ENCODE measurements at regions not wholly inside any gene's neighbourhood (a gene's known extent, or its start where the extent isn't known, plus 50 kb on each side); places are given as distances from the start of the nearest gene placed in this dataset.

GRCh38 chr1:4519954-4520353 is 134.5 kb upstream of the AJAP1 start:
- H3K4me3 ChIP-seq (ENCODE audit: low read depth, low read length): no peak overlapping the region
- TF ChIP-seq, protein P1, sequence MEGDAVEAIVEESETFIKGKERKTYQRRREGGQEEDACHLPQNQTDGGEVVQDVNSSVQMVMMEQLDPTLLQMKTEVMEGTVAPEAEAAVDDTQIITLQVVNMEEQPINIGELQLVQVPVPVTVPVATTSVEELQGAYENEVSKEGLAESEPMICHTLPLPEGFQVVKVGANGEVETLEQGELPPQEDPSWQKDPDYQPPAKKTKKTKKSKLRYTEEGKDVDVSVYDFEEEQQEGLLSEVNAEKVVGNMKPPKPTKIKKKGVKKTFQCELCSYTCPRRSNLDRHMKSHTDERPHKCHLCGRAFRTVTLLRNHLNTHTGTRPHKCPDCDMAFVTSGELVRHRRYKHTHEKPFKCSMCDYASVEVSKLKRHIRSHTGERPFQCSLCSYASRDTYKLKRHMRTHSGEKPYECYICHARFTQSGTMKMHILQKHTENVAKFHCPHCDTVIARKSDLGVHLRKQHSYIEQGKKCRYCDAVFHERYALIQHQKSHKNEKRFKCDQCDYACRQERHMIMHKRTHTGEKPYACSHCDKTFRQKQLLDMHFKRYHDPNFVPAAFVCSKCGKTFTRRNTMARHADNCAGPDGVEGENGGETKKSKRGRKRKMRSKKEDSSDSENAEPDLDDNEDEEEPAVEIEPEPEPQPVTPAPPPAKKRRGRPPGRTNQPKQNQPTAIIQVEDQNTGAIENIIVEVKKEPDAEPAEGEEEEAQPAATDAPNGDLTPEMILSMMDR (IDR thresholded peaks at IDR 0.05; ENCODE audit: borderline replicate concordance, insufficient read depth, low read depth, low read length): no peak

DNA sequence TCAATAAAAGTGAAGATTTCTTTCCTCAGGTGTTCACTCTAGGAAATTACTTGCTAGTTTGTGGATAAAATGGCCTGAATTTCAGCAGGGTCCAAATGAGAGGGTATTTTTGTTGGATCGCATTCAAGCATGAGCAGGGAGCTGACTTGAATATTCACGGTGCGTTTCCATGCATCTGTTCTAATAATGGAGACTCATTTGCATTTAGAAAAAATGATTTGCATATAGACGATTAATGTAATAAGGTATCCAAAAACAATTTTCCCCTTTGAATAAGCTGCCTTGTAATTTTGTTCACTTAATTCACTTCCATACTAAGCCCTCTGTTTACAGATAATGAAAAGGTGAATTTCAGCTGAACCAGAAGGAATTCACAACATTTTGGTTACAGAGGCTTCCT is 130.9 kb upstream of the AJAP1 start:
- TF ChIP-seq, protein P1 (IDR thresholded peaks at IDR 0.05; ENCODE audit: borderline replicate concordance, insufficient read depth, low read depth, low read length): no peak
- H3K4me3 ChIP-seq (ENCODE audit: low read depth, low read length): no peak overlapping the region

- H3K4me3 ChIP-seq (ENCODE audit: low read depth, low read length): no peak overlapping the region
- TF ChIP-seq, protein P1 (IDR thresholded peaks at IDR 0.05; ENCODE audit: borderline replicate concordance, insufficient read depth, low read depth, low read length): no peak
These were observed 127.7 kb upstream of the AJAP1 start for GRCh38 chr1:4526747-4527146.

DNA sequence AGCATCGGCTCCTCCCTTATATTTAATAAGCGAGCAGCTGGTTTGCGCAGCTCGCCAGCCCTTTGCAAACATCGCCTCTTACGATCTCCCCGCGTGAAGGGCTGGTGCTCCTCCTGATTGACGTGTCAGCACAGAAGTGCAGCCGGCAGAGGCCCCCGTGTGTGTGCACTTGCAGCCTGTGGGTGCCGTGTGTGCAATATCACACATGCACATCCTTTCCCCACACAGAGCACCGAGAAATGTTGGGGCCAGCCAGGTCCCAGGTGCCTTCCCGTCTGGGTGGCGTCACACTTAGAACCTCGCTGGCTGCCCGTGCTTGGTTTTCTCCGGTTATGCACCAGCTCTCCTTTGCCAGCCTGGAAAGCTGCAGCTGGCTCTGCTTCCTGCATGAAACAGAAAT is 126.6 kb upstream of the AJAP1 start:
- TF ChIP-seq, protein P1 (IDR thresholded peaks at IDR 0.05; ENCODE audit: borderline replicate concordance, insufficient read depth, low read depth, low read length): no peak
- no peak overlapping the region for H3K4me3 ChIP-seq (ENCODE audit: low read depth, low read length)

- H3K4me3 ChIP-seq (ENCODE audit: low read depth, low read length): no peak overlapping the region
- TF ChIP-seq, protein P1 (IDR thresholded peaks at IDR 0.05; ENCODE audit: borderline replicate concordance, insufficient read depth, low read depth, low read length): no peak
These were observed 125.8 kb upstream of the AJAP1 start for GRCh38 chr1:4528590-4528989.

- H3K4me3 ChIP-seq (ENCODE audit: low read depth, low read length): no peak overlapping the region
- TF ChIP-seq, protein P1 (IDR thresholded peaks at IDR 0.05; ENCODE audit: borderline replicate concordance, insufficient read depth, low read depth, low read length): no peak
These were observed 124.8 kb upstream of the AJAP1 start for GRCh38 chr1:4529446-4530165.

DNA sequence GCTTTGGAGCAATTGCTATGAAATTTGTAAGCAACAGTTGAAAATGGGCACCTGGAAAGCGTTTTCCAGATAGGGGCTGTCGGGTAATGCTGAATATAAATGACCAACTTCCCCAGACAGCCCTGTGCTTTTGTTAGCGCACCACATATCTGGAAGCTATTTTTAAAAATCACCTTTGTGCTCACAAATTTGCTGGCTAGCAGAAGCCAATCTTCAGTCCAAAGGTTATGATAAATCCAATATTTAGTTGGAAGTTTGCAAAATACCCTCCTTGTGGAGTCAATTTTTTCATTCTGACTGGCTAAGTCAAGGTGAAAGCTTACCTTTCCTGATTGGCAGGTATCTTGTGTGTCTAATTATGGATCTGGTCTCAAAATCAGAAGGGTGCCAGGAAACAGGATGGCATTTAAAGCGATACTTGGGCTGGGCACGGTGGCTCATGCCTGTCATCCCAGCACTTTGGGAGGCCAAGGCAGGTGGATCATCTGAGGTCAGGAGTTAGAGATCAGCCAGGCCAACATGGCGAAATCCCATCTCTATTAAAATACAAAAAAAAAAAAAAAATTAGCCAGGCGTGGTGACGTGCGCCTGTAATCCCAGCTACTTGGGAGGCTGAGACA is 124.1 kb upstream of the AJAP1 start:
- TF ChIP-seq, protein P1 (IDR thresholded peaks at IDR 0.05; ENCODE audit: borderline replicate concordance, insufficient read depth, low read depth, low read length): no peak

More for the DNA sequence above, 124.1 kb upstream of the AJAP1 start:
- H3K4me3 ChIP-seq (ENCODE audit: low read depth, low read length): no peak overlapping the region
